Endodermal cell (in vitro differentiated cells): ENCODE measurements at regions not wholly inside any gene's neighbourhood (a gene's known extent, or its start where the extent isn't known, plus 50 kb on each side); places are given as distances from the start of the nearest gene placed in this dataset.

Experiments
- DNase-seq: peaks from one replicate; pipeline ENCODE4 v3.0.0-alpha.2; 2017
- H3K27ac ChIP-seq: 2 replicates; pipeline ENCODE4 v1.5.1; 2013; ENCODE audit warnings: mild to moderate bottlenecking, low read depth, low read length, moderate library complexity
- H3K27me3 ChIP-seq: 2 replicates; pipeline ENCODE4 v1.6.1; 2013; ENCODE audit warnings: mild to moderate bottlenecking, low read length, moderate library complexity; ENCODE audit not compliant: insufficient read depth, control insufficient read depth, poor library complexity, severe bottlenecking
- H3K36me3 ChIP-seq: 2 replicates; pipeline ENCODE4 v1.7.0; 2013; ENCODE audit warnings: mild to moderate bottlenecking, low read length, moderate library complexity; ENCODE audit not compliant: control insufficient read depth, insufficient read depth
- H3K4me1 ChIP-seq: one replicate; pipeline ENCODE4 v1.7.0; 2013; ENCODE audit warnings: low read length; ENCODE audit not compliant: control insufficient read depth, insufficient read depth
- H3K4me3 ChIP-seq: 2 replicates; pipeline ENCODE4 v1.5.1; 2013; ENCODE audit warnings: mild to moderate bottlenecking, low read length, moderate library complexity
- H3K9ac ChIP-seq: 2 replicates; pipeline ENCODE4 v1.6.1; 2013; ENCODE audit warnings: mild to moderate bottlenecking, low read length, moderate library complexity; ENCODE audit not compliant: poor library complexity, severe bottlenecking; ENCODE audit errors: extremely low read depth
- H3K9me3 ChIP-seq: 2 replicates; pipeline ENCODE4 v1.6.1; 2013; ENCODE audit warnings: mild to moderate bottlenecking, low read length, moderate library complexity; ENCODE audit not compliant: control insufficient read depth
- H3K27ac Mint-ChIP-seq: 2 replicates; pipeline ENCODE4 v1.8.0; 2020; ENCODE audit warnings: mixed read lengths
- H3K27me3 Mint-ChIP-seq: 2 replicates; pipeline ENCODE4 v1.8.0; 2021; ENCODE audit warnings: mild to moderate bottlenecking, mixed read lengths; ENCODE audit not compliant: insufficient read depth
- H3K36me3 Mint-ChIP-seq: 2 replicates; pipeline ENCODE4 v1.8.0; 2020; ENCODE audit warnings: low read depth, mixed read lengths
- H3K4me1 Mint-ChIP-seq: 2 replicates; pipeline ENCODE4 v1.8.0; 2020; ENCODE audit warnings: mixed read lengths
- H3K4me3 Mint-ChIP-seq: 2 replicates; pipeline ENCODE4 v1.8.0; 2020; ENCODE audit warnings: mild to moderate bottlenecking, moderate library complexity, mixed read lengths
- H3K9me3 Mint-ChIP-seq: 2 replicates; pipeline ENCODE4 v1.8.0; 2020; ENCODE audit warnings: mild to moderate bottlenecking, mixed read lengths
- WGBS, 2 experiments: methylation state at CpG; one replicate each; pipeline versions ENCODE4 v1.1.5 to v1.1.7; 2013; ENCODE audit warnings: missing lambda C conversion rate in 2 of 2, mixed read lengths in 1 of 2; ENCODE audit not compliant: insufficient coverage in 1 of 2, insufficient read length in 1 of 2; 5-methylcytosine and 5-hydroxymethylcytosine counted together
- TF ChIP-seq, protein P1 (sequence below): fragments of 200-600 bp; sonication (generic); conservative IDR thresholded peaks from 2 replicates; pipeline ENCODE4 v1.5.0; 2021; ENCODE audit warnings: antibody characterized with exemption, mild to moderate bottlenecking

DNA sequence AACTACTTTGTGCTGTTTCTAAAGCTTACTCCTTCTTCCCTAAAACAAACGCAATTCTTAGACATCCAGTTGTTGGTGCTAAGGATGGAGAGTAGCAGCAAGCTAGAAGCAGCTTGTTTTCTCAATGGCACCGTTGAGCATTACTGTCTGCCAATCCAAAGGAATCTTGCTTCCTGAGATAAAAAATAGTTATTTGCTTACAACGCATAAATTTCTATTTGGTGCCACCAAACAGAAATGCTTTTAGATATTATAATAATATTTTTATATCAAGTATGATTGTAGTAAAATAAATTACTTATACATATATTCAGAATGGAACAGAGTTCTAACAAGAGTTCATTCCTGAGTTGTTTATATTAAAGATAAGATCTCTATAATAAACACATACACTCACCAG is 434.7 kb downstream of the CPS1 start:
- no peaks in the 10 kb centered on the region for H3K27me3 Mint-ChIP-seq
- H3K4me1 Mint-ChIP-seq = no peaks in the 10 kb centered on the region
- Histone ChIP-seq H3K27me3 (no peaks in the 10 kb centered on the region), H3K36me3 (no peaks in the 10 kb centered on the region), H3K4me1 (no peaks in the 10 kb centered on the region), H3K9me3 (no peaks in the 10 kb centered on the region), H3K27ac (no peak overlapping the region), H3K4me3 (no peak overlapping the region), H3K9ac (no peak overlapping the region)
- no peak overlapping the region for H3K27ac Mint-ChIP-seq
- peaks cover 2% of the 10 kb centered on the region for H3K9me3 Mint-ChIP-seq
- TF ChIP-seq, protein P1, sequence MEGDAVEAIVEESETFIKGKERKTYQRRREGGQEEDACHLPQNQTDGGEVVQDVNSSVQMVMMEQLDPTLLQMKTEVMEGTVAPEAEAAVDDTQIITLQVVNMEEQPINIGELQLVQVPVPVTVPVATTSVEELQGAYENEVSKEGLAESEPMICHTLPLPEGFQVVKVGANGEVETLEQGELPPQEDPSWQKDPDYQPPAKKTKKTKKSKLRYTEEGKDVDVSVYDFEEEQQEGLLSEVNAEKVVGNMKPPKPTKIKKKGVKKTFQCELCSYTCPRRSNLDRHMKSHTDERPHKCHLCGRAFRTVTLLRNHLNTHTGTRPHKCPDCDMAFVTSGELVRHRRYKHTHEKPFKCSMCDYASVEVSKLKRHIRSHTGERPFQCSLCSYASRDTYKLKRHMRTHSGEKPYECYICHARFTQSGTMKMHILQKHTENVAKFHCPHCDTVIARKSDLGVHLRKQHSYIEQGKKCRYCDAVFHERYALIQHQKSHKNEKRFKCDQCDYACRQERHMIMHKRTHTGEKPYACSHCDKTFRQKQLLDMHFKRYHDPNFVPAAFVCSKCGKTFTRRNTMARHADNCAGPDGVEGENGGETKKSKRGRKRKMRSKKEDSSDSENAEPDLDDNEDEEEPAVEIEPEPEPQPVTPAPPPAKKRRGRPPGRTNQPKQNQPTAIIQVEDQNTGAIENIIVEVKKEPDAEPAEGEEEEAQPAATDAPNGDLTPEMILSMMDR = no peak
- whole genome bisulfite sequencing, 2 experiments = 97% methylated on average over 2 of the region's 3 CpGs; no CpG with 5 or more reads in 1 of the 2 experiments
- no peak overlapping the region for H3K4me3 Mint-ChIP-seq
- DNase-seq = no peak
- no peaks in the 10 kb centered on the region for H3K36me3 Mint-ChIP-seq

DNA sequence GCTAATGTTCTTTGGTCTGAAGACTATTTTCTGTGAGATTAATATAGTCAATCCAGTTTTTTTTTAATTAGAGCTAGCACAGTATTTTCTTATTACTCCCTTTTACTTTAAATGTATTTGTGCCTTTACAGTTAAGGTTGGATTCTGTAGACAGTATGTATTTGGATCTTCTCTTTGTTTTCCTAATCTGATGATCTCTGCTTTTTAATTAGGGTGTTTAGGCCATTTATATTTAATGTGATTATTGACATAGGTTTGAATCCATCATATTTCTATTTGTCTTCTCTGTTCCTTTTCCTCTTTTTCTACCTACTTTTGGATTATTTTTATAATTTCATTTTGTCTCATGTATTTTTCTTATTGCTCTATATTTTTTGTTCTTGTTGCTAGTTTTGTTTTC is 437.7 kb downstream of the CPS1 start:
- no peak overlapping the region for H3K27ac ChIP-seq
- no peaks in the 10 kb centered on the region for H3K4me1 Mint-ChIP-seq
- H3K4me3 ChIP-seq = no peak overlapping the region
- no peaks in the 10 kb centered on the region for H3K27me3 ChIP-seq
- no peaks in the 10 kb centered on the region for H3K4me1 ChIP-seq
- H3K27ac Mint-ChIP-seq = no peak overlapping the region
- no peaks in the 10 kb centered on the region for H3K36me3 Mint-ChIP-seq
- H3K9ac ChIP-seq = no peak overlapping the region
- H3K9me3 ChIP-seq = no peaks in the 10 kb centered on the region
- H3K36me3 ChIP-seq = no peaks in the 10 kb centered on the region
- no peaks in the 10 kb centered on the region for H3K27me3 Mint-ChIP-seq
- peaks cover 2% of the 10 kb centered on the region for H3K9me3 Mint-ChIP-seq
- H3K4me3 Mint-ChIP-seq = no peak overlapping the region
- DNase-seq = no peak
- TF ChIP-seq, protein P1 = no peak

DNA sequence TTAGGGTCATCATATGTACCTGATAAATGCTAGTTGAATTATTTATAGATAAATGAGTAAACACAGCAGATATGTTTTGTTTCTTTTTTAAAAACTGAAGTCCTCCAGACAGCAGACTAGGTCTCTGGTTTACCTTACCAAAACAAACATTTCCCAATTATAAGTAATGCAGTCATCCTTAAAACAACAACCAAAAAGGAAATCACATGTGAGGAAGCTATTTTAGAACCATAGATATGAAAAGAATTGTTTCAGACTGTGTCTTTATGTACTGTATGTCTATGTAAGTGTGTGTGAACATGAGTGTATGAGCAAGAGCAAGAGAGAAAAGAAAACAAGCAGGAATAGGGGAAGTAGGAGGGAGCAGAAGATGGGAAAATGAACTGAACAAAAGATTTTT is 441.0 kb downstream of the CPS1 start:
- H3K9me3 Mint-ChIP-seq = no peaks in the 10 kb centered on the region
- Histone ChIP-seq H3K27me3 (no peaks in the 10 kb centered on the region), H3K36me3 (no peaks in the 10 kb centered on the region), H3K27ac (no peak overlapping the region), H3K9ac (no peak overlapping the region), H3K4me1 (no peaks in the 10 kb centered on the region), H3K9me3 (no peaks in the 10 kb centered on the region), H3K4me3 (no peak overlapping the region)
- no peak overlapping the region for H3K27ac Mint-ChIP-seq
- TF ChIP-seq, protein P1 = no peak
- no peaks in the 10 kb centered on the region for H3K27me3 Mint-ChIP-seq
- H3K4me3 Mint-ChIP-seq = no peak overlapping the region
- no peaks in the 10 kb centered on the region for H3K36me3 Mint-ChIP-seq
- no peaks in the 10 kb centered on the region for H3K4me1 Mint-ChIP-seq
- DNase-seq = no peak
